ENCODE measurements at regions not wholly inside any gene's neighbourhood (a gene's known extent, or its start where the extent isn't known, plus 50 kb on each side); places are given as distances from the start of the nearest gene placed in this dataset.
"Not testable (repeated sequence)": the region's sequence is repeated elsewhere in the genome, so short reads cannot be mapped to it uniquely, and the experiment has no call there.

DNA sequence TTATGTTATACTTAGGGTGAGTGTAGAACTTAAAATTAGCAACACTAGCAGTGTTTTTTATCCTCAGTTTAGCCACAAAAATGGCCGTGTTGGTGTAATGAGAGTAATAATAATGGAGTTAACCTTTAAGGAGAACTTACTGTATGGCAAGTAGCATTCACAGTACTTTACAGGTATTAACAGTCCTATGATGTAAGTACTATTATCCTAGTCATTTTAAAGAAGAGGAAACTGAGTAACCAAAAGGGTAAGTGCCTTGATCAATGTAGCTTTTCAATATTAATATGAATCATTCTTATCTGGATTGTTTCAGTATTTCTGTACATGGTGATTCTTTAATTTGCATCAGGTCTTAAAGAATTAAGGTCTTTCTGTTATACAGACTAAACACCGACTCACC lies 170.3 kb downstream of the CD47 start:
- H3K27ac ChIP-seq (ENCODE audit: low read length) = no peak overlapping the region
- H3K36me3 ChIP-seq (ENCODE audit: control insufficient read depth, insufficient read depth, low read length) = no peaks in the 10 kb centered on the region
- H3K4me1 ChIP-seq (ENCODE audit: control insufficient read depth, insufficient read depth, low read length) = no peaks in the 10 kb centered on the region
- no peak overlapping the region for H3K4me3 ChIP-seq (ENCODE audit: low read length)
- no CpG with 5 or more reads among the region's 2 CpGs for WGBS (ENCODE audit: insufficient coverage, insufficient read length)
- H3K9me3 ChIP-seq (ENCODE audit: control insufficient read depth, insufficient read depth, low read length) = no peaks in the 10 kb centered on the region
- H3K27me3 ChIP-seq (ENCODE audit: control insufficient read depth, insufficient read depth, low read length) = no peaks in the 10 kb centered on the region
- no peak for DNase-seq (ENCODE audit: low read depth, low spot score)

DNA sequence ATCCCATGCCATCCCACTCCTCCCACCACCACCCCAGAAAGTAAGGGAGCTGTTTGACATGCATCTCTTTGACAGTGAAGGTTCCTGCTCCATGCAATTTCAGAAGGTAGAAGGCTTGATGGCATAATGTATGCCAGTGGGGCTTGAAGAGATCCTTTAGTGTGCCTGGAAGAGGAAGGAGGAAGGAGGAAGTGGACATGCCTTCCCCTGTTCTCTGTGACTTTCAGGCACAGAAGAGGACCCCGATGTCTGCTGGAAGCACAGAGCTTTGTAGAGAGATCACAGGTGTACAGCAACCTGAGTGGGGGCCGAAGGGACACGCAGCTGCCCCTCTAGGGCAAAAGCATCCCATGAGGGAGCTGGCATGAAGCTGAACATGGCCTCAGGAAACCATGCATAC lies 171.6 kb downstream of the CD47 start:
- Histone ChIP-seq H3K36me3 (ENCODE audit: control insufficient read depth, insufficient read depth, low read length) (no peaks in the 10 kb centered on the region), H3K4me1 (ENCODE audit: control insufficient read depth, insufficient read depth, low read length) (no peaks in the 10 kb centered on the region), H3K27ac (ENCODE audit: low read length) (no peak overlapping the region), H3K4me3 (ENCODE audit: low read length) (no peak overlapping the region), H3K9me3 (ENCODE audit: control insufficient read depth, insufficient read depth, low read length) (no peaks in the 10 kb centered on the region), H3K27me3 (ENCODE audit: control insufficient read depth, insufficient read depth, low read length) (no peaks in the 10 kb centered on the region)
- no CpG with 5 or more reads among the region's 3 CpGs for WGBS (ENCODE audit: insufficient coverage, insufficient read length)
- DNase-seq (ENCODE audit: low read depth, low spot score) = no peak

- no peak for DNase-seq (ENCODE audit: low read depth, low spot score)
- H3K4me3 ChIP-seq (ENCODE audit: low read length) = no peak overlapping the region
- H3K27ac ChIP-seq (ENCODE audit: low read length) = no peak overlapping the region
- no peaks in the 10 kb centered on the region for H3K9me3 ChIP-seq (ENCODE audit: control insufficient read depth, insufficient read depth, low read length)
- WGBS (ENCODE audit: insufficient coverage, insufficient read length) = 100% methylated on average over 1 of the region's 6 CpGs
- no peaks in the 10 kb centered on the region for H3K27me3 ChIP-seq (ENCODE audit: control insufficient read depth, insufficient read depth, low read length)
- H3K36me3 ChIP-seq (ENCODE audit: control insufficient read depth, insufficient read depth, low read length) = no peaks in the 10 kb centered on the region
- H3K4me1 ChIP-seq (ENCODE audit: control insufficient read depth, insufficient read depth, low read length) = no peaks in the 10 kb centered on the region
These were observed 174.7 kb downstream of the CD47 start for GRCh38 chr3:107916171-107916570.

DNA sequence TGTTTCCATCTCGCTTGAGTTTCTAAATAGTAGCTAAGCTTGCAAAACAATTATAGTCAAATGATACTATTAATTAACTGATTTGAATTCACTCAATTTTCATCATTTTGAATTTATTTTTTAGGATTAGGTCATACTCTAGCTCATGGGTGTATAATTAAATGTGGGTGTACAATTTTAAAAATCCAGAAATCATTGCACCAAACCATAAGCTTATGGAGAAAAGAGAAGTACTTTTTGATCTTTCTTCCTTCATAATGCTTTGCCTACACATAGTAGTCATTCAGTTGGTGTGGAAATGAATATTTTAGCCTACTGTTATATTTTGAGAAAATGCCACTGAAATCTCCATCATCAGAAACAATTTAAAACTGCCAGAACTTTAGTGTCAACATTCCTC lies 175.1 kb downstream of the CD47 start:
- Histone ChIP-seq H3K27ac (ENCODE audit: low read length) (no peak overlapping the region), H3K27me3 (ENCODE audit: control insufficient read depth, insufficient read depth, low read length) (no peaks in the 10 kb centered on the region), H3K36me3 (ENCODE audit: control insufficient read depth, insufficient read depth, low read length) (no peaks in the 10 kb centered on the region), H3K4me3 (ENCODE audit: low read length) (no peak overlapping the region), H3K9me3 (ENCODE audit: control insufficient read depth, insufficient read depth, low read length) (no peaks in the 10 kb centered on the region), H3K4me1 (ENCODE audit: control insufficient read depth, insufficient read depth, low read length) (no peaks in the 10 kb centered on the region)
- no peak for DNase-seq (ENCODE audit: low read depth, low spot score)
- no CpG with 5 or more reads among the region's 1 CpG for WGBS (ENCODE audit: insufficient coverage, insufficient read length)

DNA sequence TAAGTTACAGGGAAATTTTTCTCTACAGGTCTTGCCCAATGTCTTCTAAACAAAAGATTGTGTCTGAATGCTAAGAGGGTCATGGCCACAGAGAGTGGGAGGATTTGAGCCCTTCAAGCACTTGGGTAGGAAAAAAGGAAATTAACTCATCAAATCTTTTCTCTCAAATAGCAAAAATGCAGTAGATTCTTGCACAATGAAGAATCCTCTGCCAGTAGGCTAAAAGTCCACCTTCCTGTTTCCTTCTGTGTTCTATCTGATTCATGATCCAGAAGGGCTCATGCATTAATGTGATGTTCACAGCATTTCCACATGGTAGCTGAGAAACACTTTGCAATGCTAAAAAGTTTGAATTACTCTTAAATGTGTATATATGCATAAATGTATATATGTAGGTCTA lies 177.1 kb downstream of the CD47 start:
- Histone ChIP-seq H3K4me3 (ENCODE audit: low read length) (no peak overlapping the region), H3K27ac (ENCODE audit: low read length) (no peak overlapping the region), H3K27me3 (ENCODE audit: control insufficient read depth, insufficient read depth, low read length) (no peaks in the 10 kb centered on the region), H3K9me3 (ENCODE audit: control insufficient read depth, insufficient read depth, low read length) (no peaks in the 10 kb centered on the region), H3K36me3 (ENCODE audit: control insufficient read depth, insufficient read depth, low read length) (no peaks in the 10 kb centered on the region), H3K4me1 (ENCODE audit: control insufficient read depth, insufficient read depth, low read length) (no peaks in the 10 kb centered on the region)
- DNase-seq (ENCODE audit: low read depth, low spot score) = no peak

GRCh38 chr3:107911337-107912000 lies 179.4 kb downstream of the CD47 start:
- no peaks in the 10 kb centered on the region for H3K36me3 ChIP-seq (ENCODE audit: control insufficient read depth, insufficient read depth, low read length)
- H3K27ac ChIP-seq (ENCODE audit: low read length) = no peak overlapping the region
- WGBS (ENCODE audit: insufficient coverage, insufficient read length) = no CpG with 5 or more reads among the region's 3 CpGs
- H3K4me3 ChIP-seq (ENCODE audit: low read length) = no peak overlapping the region
- H3K4me1 ChIP-seq (ENCODE audit: control insufficient read depth, insufficient read depth, low read length) = no peaks in the 10 kb centered on the region
- H3K27me3 ChIP-seq (ENCODE audit: control insufficient read depth, insufficient read depth, low read length) = no peaks in the 10 kb centered on the region
- no peaks in the 10 kb centered on the region for H3K9me3 ChIP-seq (ENCODE audit: control insufficient read depth, insufficient read depth, low read length)
- no peak for DNase-seq (ENCODE audit: low read depth, low spot score)

DNA sequence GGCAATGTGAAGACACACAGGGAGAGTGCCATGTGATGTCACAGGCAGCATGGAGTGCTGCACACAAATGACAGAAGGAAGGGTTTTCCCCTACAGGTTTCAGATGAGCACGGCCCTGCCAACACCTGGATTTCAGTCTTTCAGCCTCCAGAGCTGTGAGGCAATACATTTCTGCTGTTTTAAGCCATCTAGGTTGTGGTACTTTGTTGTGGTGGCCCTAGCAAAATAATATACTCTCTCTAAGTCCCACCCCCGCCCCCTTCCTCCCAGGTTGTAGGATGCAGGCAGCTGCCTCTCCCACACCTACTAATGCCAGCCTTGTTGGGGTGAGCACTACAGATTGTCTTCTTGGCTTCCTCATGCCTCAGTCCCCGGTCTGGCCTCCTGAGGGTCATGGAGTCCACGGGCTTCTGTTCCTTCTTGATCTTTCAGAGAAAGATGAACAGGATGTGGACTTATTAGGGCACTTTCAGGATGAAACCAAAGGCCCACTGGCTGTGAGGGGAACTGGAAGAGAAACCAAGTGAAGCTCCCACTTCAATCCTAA lies 180.0 kb downstream of the CD47 start:
- H3K4me1 ChIP-seq (ENCODE audit: control insufficient read depth, insufficient read depth, low read length) = no peaks in the 10 kb centered on the region
- no peaks in the 10 kb centered on the region for H3K9me3 ChIP-seq (ENCODE audit: control insufficient read depth, insufficient read depth, low read length)
- WGBS (ENCODE audit: insufficient coverage, insufficient read length) = no CpG with 5 or more reads among the region's 4 CpGs
- no peaks in the 10 kb centered on the region for H3K36me3 ChIP-seq (ENCODE audit: control insufficient read depth, insufficient read depth, low read length)
- no peak overlapping the region for H3K27ac ChIP-seq (ENCODE audit: low read length)
- no peak overlapping the region for H3K4me3 ChIP-seq (ENCODE audit: low read length)
- no peaks in the 10 kb centered on the region for H3K27me3 ChIP-seq (ENCODE audit: control insufficient read depth, insufficient read depth, low read length)
- DNase-seq (ENCODE audit: low read depth, low spot score) = no peak

- H3K4me1 ChIP-seq (ENCODE audit: control insufficient read depth, insufficient read depth, low read length); H3K27ac ChIP-seq (ENCODE audit: low read length); H3K27me3 ChIP-seq (ENCODE audit: control insufficient read depth, insufficient read depth, low read length); H3K9me3 ChIP-seq (ENCODE audit: control insufficient read depth, insufficient read depth, low read length); H3K4me3 ChIP-seq (ENCODE audit: low read length); DNase-seq (ENCODE audit: low read depth, low spot score); H3K36me3 ChIP-seq (ENCODE audit: control insufficient read depth, insufficient read depth, low read length): not testable (repeated sequence)
- whole genome bisulfite sequencing (ENCODE audit: insufficient coverage, insufficient read length) = no CpG with 5 or more reads among the region's 3 CpGs
These were observed 181.2 kb downstream of the CD47 start for GRCh38 chr3:107909583-107909982.

- Histone ChIP-seq H3K4me3 (ENCODE audit: low read length) (no peak overlapping the region), H3K27ac (ENCODE audit: low read length) (no peak overlapping the region), H3K9me3 (ENCODE audit: control insufficient read depth, insufficient read depth, low read length) (no peaks in the 10 kb centered on the region), H3K4me1 (ENCODE audit: control insufficient read depth, insufficient read depth, low read length) (no peaks in the 10 kb centered on the region), H3K36me3 (ENCODE audit: control insufficient read depth, insufficient read depth, low read length) (no peaks in the 10 kb centered on the region), H3K27me3 (ENCODE audit: control insufficient read depth, insufficient read depth, low read length) (no peaks in the 10 kb centered on the region)
- no peak for DNase-seq (ENCODE audit: low read depth, low spot score)
These were observed 182.8 kb downstream of the CD47 start for GRCh38 chr3:107907996-107908395.

- no CpG with 5 or more reads among the region's 6 CpGs for WGBS (ENCODE audit: insufficient coverage, insufficient read length)
These were observed 186.2 kb downstream of the CD47 start for GRCh38 chr3:107904536-107905066.

DNA sequence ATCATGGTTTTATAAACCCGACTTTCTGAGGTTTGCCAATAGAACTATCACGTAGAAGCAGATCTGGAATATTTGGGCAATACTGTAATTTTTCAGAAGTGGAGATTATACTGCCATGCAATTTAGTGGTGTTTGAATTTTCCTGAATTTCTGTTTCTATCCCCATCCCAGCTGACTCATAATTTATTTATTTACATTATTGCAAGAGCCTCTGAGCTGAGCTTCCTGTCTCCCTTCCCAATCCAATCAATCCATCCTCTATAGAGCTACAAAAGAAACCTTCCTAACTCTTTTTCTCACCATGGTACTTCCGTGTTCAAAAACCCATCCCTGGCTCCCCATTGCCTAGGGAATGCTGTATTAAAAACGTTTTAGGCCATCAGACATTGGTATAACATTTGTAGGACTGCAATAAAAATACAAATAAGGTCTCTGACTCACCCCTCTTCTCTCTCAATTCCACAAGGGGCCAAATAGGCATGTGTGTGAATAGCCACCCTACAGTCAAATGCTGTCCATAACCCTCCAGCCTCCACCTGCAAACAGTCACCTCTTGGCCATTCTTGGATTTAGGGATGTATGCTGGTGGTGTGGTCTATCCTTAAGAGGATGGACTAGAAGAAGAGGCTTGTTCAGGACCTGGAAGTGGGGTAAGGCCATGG lies 190.7 kb downstream of the CD47 start:
- no peaks in the 10 kb centered on the region for H3K36me3 ChIP-seq (ENCODE audit: control insufficient read depth, insufficient read depth, low read length)
- no peak for DNase-seq (ENCODE audit: low read depth, low spot score)
- no CpG with 5 or more reads among the region's 4 CpGs for WGBS (ENCODE audit: insufficient coverage, insufficient read length)
- no peaks in the 10 kb centered on the region; the same call in 1 of the 2 replicates for H3K27me3 ChIP-seq (ENCODE audit: control insufficient read depth, insufficient read depth, low read length)
- H3K9me3 ChIP-seq (ENCODE audit: control insufficient read depth, insufficient read depth, low read length) = no peaks in the 10 kb centered on the region
- H3K27ac ChIP-seq (ENCODE audit: low read length) = no peak overlapping the region
- no peak overlapping the region for H3K4me3 ChIP-seq (ENCODE audit: low read length)
- no peaks in the 10 kb centered on the region for H3K4me1 ChIP-seq (ENCODE audit: control insufficient read depth, insufficient read depth, low read length)

More at GRCh38 chr3:107904536-107905066, 186.2 kb downstream of the CD47 start:
- Histone ChIP-seq H3K4me1 (ENCODE audit: control insufficient read depth, insufficient read depth, low read length) (no peaks in the 10 kb centered on the region), H3K9me3 (ENCODE audit: control insufficient read depth, insufficient read depth, low read length) (no peaks in the 10 kb centered on the region), H3K27me3 (ENCODE audit: control insufficient read depth, insufficient read depth, low read length) (no peaks in the 10 kb centered on the region; the same call in 1 of the 2 replicates), H3K36me3 (ENCODE audit: control insufficient read depth, insufficient read depth, low read length) (no peaks in the 10 kb centered on the region), H3K27ac (ENCODE audit: low read length) (no peak overlapping the region), H3K4me3 (ENCODE audit: low read length) (no peak overlapping the region)
- DNase-seq (ENCODE audit: low read depth, low spot score) = no peak
